ENCODE measurements at regions not wholly inside any gene's neighbourhood (a gene's known extent, or its start where the extent isn't known, plus 50 kb on each side); places are given as distances from the start of the nearest gene placed in this dataset.
A peak's percentile ranks its signal among the peaks of the same experiment; 100 is the strongest.

GRCh38 chr7:41882745-41883420 lies 180.0 kb upstream of the INHBA start:
- intact Hi-C loops (cut with DNase I, micrococcal nuclease): no loop called here
- Histone ChIP-seq H3K4me1 (ENCODE audit: insufficient read depth, low read length) (peaks cover 19% of the 10 kb centered on the region), H3K27me3 (ENCODE audit: control insufficient read depth in 1 of 2, insufficient read depth in 2 of 2, low read length in 2 of 2) (no peaks in the 10 kb centered on the region), H3K36me3 (ENCODE audit: insufficient read depth, low read length) (no peaks in the 10 kb centered on the region), H3K9me3 (ENCODE audit: control insufficient read depth in 1 of 2, insufficient read depth in 1 of 2, low read length in 2 of 2) (no peaks in the 10 kb centered on the region), H3K4me3 (ENCODE audit: low read length) (no peak overlapping the region), H3K27ac (ENCODE audit: low read depth in 1 of 2, low read length in 2 of 2) (peak overlapping the region in 1 of 2 donors; percentile 68)
- Mint-ChIP-seq H3K9me3 (no peaks in the 10 kb centered on the region), H3K36me3 (ENCODE audit: low read depth) (peaks cover 11% of the 10 kb centered on the region), H3K27me3 (no peaks in the 10 kb centered on the region), H3K4me1 (ENCODE audit: low read depth) (peaks cover 20% of the 10 kb centered on the region), H3K4me3 (no peak overlapping the region), H3K27ac (no peak overlapping the region)
- DNase-seq (peak in 2 of 14 experiments; percentile 13 to 21), ATAC-seq (ENCODE audit: poor library complexity) (no peak)
- CTCF ChIA-PET: no interaction called here
- POLR2A ChIA-PET: no interaction called here
- TF ChIP-seq, protein P1, sequence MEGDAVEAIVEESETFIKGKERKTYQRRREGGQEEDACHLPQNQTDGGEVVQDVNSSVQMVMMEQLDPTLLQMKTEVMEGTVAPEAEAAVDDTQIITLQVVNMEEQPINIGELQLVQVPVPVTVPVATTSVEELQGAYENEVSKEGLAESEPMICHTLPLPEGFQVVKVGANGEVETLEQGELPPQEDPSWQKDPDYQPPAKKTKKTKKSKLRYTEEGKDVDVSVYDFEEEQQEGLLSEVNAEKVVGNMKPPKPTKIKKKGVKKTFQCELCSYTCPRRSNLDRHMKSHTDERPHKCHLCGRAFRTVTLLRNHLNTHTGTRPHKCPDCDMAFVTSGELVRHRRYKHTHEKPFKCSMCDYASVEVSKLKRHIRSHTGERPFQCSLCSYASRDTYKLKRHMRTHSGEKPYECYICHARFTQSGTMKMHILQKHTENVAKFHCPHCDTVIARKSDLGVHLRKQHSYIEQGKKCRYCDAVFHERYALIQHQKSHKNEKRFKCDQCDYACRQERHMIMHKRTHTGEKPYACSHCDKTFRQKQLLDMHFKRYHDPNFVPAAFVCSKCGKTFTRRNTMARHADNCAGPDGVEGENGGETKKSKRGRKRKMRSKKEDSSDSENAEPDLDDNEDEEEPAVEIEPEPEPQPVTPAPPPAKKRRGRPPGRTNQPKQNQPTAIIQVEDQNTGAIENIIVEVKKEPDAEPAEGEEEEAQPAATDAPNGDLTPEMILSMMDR (IDR thresholded peaks at IDR 0.05): no peak

DNA sequence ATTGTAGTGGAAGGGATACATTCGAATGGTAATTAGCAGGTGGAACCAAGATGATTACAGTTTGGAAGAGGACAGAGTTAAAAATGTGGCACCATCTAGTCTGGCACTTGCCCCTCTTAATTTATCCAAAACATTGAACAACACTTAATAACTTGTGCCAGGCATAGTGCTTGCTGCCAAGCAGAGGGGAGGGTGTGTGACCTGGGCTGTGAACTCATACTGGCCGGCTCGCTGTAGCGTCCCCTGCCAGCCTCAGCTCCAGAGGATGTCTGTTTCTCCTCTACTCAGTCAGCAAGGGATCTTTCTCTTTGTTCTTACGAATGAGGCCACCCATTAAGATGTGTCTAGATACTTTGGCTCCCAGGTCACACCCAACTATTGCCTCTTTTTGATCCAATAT lies 179.4 kb upstream of the INHBA start:
- CTCF ChIA-PET: no interaction called here
- H3K27ac Mint-ChIP-seq: peak overlapping the region; percentile 90
- H3K4me3 Mint-ChIP-seq: peak overlapping the region; percentile 83
- H3K27ac ChIP-seq (ENCODE audit: low read depth in 1 of 2, low read length in 2 of 2): peak overlapping the region; percentile 61 to 68
- peak overlapping the region; percentile 39 for H3K4me3 ChIP-seq (ENCODE audit: low read length)
- peaks cover 11% of the 10 kb centered on the region for H3K36me3 Mint-ChIP-seq (ENCODE audit: low read depth)
- peaks cover 20% of the 10 kb centered on the region for H3K4me1 Mint-ChIP-seq (ENCODE audit: low read depth)
- TF ChIP-seq, protein P1 (IDR thresholded peaks at IDR 0.05): no peak
- no peaks in the 10 kb centered on the region for H3K27me3 ChIP-seq (ENCODE audit: control insufficient read depth in 1 of 2, insufficient read depth in 2 of 2, low read length in 2 of 2)
- POLR2A ChIA-PET: no interaction called here
- peaks cover 19% of the 10 kb centered on the region for H3K4me1 ChIP-seq (ENCODE audit: insufficient read depth, low read length)
- ATAC-seq (ENCODE audit: poor library complexity) (no peak), DNase-seq (no peak)
- no peaks in the 10 kb centered on the region for H3K27me3 Mint-ChIP-seq
- H3K36me3 ChIP-seq (ENCODE audit: insufficient read depth, low read length): no peaks in the 10 kb centered on the region
- no peaks in the 10 kb centered on the region for H3K9me3 ChIP-seq (ENCODE audit: control insufficient read depth in 1 of 2, insufficient read depth in 1 of 2, low read length in 2 of 2)
- H3K9me3 Mint-ChIP-seq: no peaks in the 10 kb centered on the region
- intact Hi-C loops (cut with DNase I, micrococcal nuclease): no loop called here

DNA sequence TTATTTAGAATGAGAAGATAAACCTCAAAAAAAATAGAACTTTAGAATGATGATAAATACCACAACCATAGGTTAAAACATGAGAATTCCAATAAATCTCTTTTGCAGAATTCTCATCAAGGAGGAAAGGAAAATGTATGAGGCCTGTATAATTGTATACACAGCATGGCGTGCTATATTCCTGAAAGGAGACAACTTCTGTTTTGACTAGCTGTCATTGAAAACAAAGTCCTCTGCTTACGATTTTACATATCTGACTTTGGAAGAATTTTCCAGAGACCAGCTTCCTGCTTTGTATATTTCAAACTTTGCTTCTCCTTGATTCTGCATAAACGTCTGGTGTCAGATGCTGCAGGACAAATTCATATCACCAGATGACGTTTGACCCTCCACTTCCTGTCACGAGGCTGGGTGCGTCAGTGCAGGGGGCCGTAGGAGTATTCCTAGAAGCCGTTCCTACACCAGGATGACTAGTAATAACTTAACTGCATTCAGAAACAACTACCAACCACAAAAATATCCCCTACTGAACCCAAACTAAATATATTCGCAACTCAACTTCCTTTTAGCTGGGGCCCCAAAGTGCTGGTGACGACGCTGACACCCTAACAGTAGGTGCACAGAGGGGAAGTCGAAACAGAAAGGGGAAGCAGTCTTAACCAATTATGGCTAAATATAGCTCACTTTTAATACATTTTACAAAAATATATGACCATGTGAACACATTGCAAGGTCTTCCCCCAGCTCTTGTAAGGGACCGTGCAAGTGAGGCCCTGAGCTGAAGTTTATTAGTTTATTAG lies 178.6 kb upstream of the INHBA start:
- Histone ChIP-seq H3K9me3 (ENCODE audit: control insufficient read depth in 1 of 2, insufficient read depth in 1 of 2, low read length in 2 of 2) (no peaks in the 10 kb centered on the region), H3K4me3 (ENCODE audit: low read length) (peak overlapping the region; percentile 39), H3K4me1 (ENCODE audit: insufficient read depth, low read length) (peaks cover 19% of the 10 kb centered on the region), H3K27me3 (ENCODE audit: control insufficient read depth in 1 of 2, insufficient read depth in 2 of 2, low read length in 2 of 2) (no peaks in the 10 kb centered on the region), H3K36me3 (ENCODE audit: insufficient read depth, low read length) (no peaks in the 10 kb centered on the region), H3K27ac (ENCODE audit: low read depth in 1 of 2, low read length in 2 of 2) (peak overlapping the region; percentile 61 to 68)
- H3K36me3 Mint-ChIP-seq (ENCODE audit: low read depth): peaks cover 11% of the 10 kb centered on the region
- peaks cover 20% of the 10 kb centered on the region for H3K4me1 Mint-ChIP-seq (ENCODE audit: low read depth)
- DNase-seq (peak in 12 of 14 experiments; percentile 2 to 87 (median 43)), ATAC-seq (ENCODE audit: poor library complexity) (peak; percentile 88)
- peak overlapping the region; percentile 90 for H3K27ac Mint-ChIP-seq
- ChIA-PET CTCF (no interaction called here), POLR2A (no interaction called here)
- intact Hi-C loops (cut with DNase I, micrococcal nuclease): no loop called here
- H3K27me3 Mint-ChIP-seq: no peaks in the 10 kb centered on the region
- H3K9me3 Mint-ChIP-seq: no peaks in the 10 kb centered on the region
- TF ChIP-seq, protein P1 (IDR thresholded peaks at IDR 0.05): no peak
- peak overlapping the region; percentile 83 for H3K4me3 Mint-ChIP-seq
